Activated B cell treated with CpG ODN at 0.5 μM for 24 hours (primary cell): ENCODE measurements at regions not wholly inside any gene's neighbourhood (a gene's known extent, or its start where the extent isn't known, plus 50 kb on each side); places are given as distances from the start of the nearest gene placed in this dataset.
"Not testable (repeated sequence)": the region's sequence is repeated elsewhere in the genome, so short reads cannot be mapped to it uniquely, and the experiment has no call there.

Source experiments
- ATAC-seq: fragments of 200-7000 bp; cut with Tn5 transposase; one replicate; pipeline ENCODE4 v1.10.0; 2021; ENCODE audit warnings: low read depth, mild to moderate bottlenecking, moderate library complexity
- CTCF ChIA-PET: fragments of 350-600 bp; sonication (Branson Sonifier 250); formaldehyde crosslinking; loops from one replicate; lab custom pipeline; 2021; ENCODE audit warnings: antibody characterized with exemption; lab: Charles Lee
- POLR2A ChIA-PET: fragments of 350-600 bp; sonication (Branson Sonifier 250); formaldehyde crosslinking; loops from one replicate; lab custom pipeline; 2021; ENCODE audit warnings: antibody characterized with exemption; lab: Charles Lee
- DNase-seq: peaks from one replicate; pipeline ENCODE4 v3.0.0; 2022
- H3K27ac Mint-ChIP-seq: one replicate; pipeline ENCODE4 v1.8.0; 2020; ENCODE audit warnings: mixed read lengths
- H3K27me3 Mint-ChIP-seq: one replicate; pipeline ENCODE4 v1.8.0; 2021; ENCODE audit warnings: mixed read lengths
- H3K36me3 Mint-ChIP-seq: one replicate; pipeline ENCODE4 v1.8.0; 2021; ENCODE audit warnings: low read depth, mixed read lengths
- H3K4me1 Mint-ChIP-seq: one replicate; pipeline ENCODE4 v1.8.0; 2021; ENCODE audit warnings: mixed read lengths
- H3K4me3 Mint-ChIP-seq: one replicate; pipeline ENCODE4 v1.8.0; 2020; ENCODE audit warnings: mild to moderate bottlenecking, mixed read lengths
- H3K9me3 Mint-ChIP-seq: one replicate; pipeline ENCODE4 v1.8.0; 2020; ENCODE audit warnings: mixed read lengths
- intact Hi-C: fragments of 100-400 bp; cut with micrococcal nuclease; formaldehyde crosslinking; loops from one replicate; pipeline ENCODE4 v1.15.1; 2024
- TF ChIP-seq, protein P1 (sequence below): fragments of 200-600 bp; IDR thresholded peaks from one replicate; pipeline ENCODE4 v1.8.0; 2022; ENCODE audit warnings: antibody characterized with exemption, mild to moderate bottlenecking

DNA sequence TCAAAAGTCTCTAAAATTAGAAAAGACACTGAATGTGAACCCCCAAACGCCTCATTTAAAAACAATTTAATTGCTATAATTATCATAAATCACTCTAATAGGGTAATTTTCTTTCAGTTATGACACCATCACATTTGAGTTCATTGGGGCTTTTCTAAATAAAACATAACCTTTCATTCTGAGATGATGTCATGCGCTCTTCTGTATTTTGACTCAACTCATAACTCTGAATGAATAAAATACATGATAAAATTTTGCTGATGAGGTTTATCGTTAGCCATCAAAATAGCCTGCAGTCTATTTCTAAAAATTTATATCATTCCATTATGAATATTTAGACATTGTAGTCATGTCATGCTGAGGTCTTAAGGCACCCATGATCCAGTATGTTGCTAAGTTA is 1099.7 kb downstream of the SUCLG1 start:
- H3K27me3 Mint-ChIP-seq: no peaks in the 10 kb centered on the region
- DNase-seq (no peak), ATAC-seq (no peak)
- H3K4me3 Mint-ChIP-seq: no peak overlapping the region
- no peaks in the 10 kb centered on the region for H3K36me3 Mint-ChIP-seq
- H3K9me3 Mint-ChIP-seq: peaks cover 3% of the 10 kb centered on the region
- H3K4me1 Mint-ChIP-seq: no peaks in the 10 kb centered on the region
- intact Hi-C loops: no loop called here
- ChIA-PET POLR2A (no interaction called here), CTCF (no interaction called here)
- no peak overlapping the region for H3K27ac Mint-ChIP-seq
- TF ChIP-seq, protein P1, sequence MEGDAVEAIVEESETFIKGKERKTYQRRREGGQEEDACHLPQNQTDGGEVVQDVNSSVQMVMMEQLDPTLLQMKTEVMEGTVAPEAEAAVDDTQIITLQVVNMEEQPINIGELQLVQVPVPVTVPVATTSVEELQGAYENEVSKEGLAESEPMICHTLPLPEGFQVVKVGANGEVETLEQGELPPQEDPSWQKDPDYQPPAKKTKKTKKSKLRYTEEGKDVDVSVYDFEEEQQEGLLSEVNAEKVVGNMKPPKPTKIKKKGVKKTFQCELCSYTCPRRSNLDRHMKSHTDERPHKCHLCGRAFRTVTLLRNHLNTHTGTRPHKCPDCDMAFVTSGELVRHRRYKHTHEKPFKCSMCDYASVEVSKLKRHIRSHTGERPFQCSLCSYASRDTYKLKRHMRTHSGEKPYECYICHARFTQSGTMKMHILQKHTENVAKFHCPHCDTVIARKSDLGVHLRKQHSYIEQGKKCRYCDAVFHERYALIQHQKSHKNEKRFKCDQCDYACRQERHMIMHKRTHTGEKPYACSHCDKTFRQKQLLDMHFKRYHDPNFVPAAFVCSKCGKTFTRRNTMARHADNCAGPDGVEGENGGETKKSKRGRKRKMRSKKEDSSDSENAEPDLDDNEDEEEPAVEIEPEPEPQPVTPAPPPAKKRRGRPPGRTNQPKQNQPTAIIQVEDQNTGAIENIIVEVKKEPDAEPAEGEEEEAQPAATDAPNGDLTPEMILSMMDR: no peak

DNA sequence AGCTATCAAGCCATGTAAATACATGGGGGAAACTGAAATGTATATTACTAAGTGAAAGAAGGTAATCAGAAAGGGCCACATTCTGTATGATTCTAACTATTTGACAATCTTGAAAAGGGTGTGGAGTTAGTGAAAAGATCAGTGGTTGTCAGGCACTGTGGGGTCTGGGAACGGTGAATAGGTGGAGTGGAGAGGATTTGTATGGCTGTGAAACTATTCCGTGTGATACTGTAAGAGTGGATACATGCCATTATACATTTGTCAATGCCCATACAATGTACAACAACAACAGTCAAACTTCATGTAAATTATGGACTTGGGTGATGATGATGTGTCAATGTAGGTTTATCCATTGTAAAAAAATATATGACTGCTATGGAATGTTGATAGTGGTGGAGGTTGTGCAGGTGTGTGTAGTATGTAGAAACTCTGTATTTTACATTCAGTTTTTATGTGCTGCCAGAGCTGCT is 1116.2 kb downstream of the SUCLG1 start:
- H3K9me3 Mint-ChIP-seq: peaks cover 7% of the 10 kb centered on the region
- H3K27ac Mint-ChIP-seq: no peak overlapping the region
- intact Hi-C loops: no loop called here
- POLR2A ChIA-PET: no interaction called here
- H3K4me3 Mint-ChIP-seq: no peak overlapping the region
- DNase-seq (no peak), ATAC-seq (no peak)
- no peaks in the 10 kb centered on the region for H3K36me3 Mint-ChIP-seq
- CTCF ChIA-PET: no interaction called here
- H3K27me3 Mint-ChIP-seq: no peaks in the 10 kb centered on the region
- no peaks in the 10 kb centered on the region for H3K4me1 Mint-ChIP-seq
- TF ChIP-seq, protein P1: no peak

DNA sequence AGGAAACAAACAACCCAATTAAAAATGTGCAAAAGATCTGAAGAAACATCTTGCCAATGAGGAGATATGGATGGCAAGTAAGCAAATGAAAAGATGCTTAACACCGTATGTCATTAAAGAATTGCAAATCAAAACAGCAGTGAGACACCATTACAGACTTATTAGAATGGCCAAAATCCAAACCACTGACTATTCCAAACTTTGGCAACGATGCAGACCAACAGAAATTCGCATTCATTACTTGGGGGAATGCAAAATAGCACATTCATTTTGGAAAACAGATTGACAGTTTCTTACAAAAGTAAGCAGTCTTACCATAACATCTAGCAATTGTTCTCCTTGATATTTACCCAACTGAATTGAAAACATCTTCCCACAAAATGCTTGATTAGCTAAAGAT is 1118.7 kb downstream of the SUCLG1 start:
- POLR2A ChIA-PET: no interaction called here
- CTCF ChIA-PET: no interaction called here
- Mint-ChIP-seq H3K36me3 (no peaks in the 10 kb centered on the region), H3K9me3 (peaks cover 4% of the 10 kb centered on the region), H3K27ac (no peak overlapping the region), H3K4me3 (no peak overlapping the region), H3K4me1 (no peaks in the 10 kb centered on the region), H3K27me3 (no peaks in the 10 kb centered on the region)
- TF ChIP-seq, protein P1: no peak
- intact Hi-C loops: no loop called here
- ATAC-seq (no peak), DNase-seq (no peak)

DNA sequence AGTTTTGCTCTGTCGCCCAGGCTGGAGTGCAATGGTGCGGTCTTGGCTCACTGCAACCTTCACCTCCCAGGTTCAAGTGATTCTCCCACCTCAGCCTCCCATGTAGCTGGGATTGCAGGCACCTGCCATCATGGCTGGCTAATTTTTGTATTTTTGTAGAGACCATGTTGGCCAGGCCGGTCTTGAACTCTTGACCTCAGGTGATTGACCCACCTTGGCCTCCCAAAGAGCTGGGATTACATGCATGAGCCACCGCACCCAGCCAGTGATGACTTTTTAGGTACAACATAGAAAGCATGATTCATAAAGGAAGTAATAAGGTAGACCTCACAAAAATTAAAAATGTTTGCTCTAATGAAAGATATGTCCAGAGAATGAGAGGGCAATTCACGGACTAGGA is 1119.1 kb downstream of the SUCLG1 start:
- POLR2A ChIA-PET, H3K4me1 Mint-ChIP-seq, H3K4me3 Mint-ChIP-seq, ATAC-seq, H3K27ac Mint-ChIP-seq, H3K9me3 Mint-ChIP-seq, H3K27me3 Mint-ChIP-seq, CTCF ChIA-PET, intact Hi-C loops, DNase-seq, H3K36me3 Mint-ChIP-seq: not testable (repeated sequence)

DNA sequence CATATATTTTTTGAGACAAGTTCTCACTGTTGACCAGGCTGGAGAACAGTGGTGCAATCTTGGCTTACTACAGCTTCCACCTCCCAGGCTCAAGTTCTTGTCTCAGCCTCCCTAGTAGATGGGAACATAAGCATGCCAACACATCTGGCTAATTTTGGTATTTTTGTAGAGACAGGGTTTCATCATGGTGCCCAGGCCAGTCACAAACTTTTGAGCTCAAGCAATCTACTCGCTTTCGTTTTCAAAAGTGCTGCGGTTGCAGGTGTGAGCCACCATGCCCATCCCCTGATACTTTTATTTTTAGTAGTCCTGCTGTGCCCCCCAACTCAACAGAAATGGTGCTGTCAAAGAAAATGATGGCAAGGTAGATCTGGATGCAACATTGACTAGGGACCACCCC is 1127.3 kb downstream of the SUCLG1 start:
- H3K27me3 Mint-ChIP-seq: no peaks in the 10 kb centered on the region
- POLR2A ChIA-PET: no interaction called here
- no peaks in the 10 kb centered on the region for H3K36me3 Mint-ChIP-seq
- intact Hi-C loops: no loop called here
- H3K9me3 Mint-ChIP-seq: peaks cover 6% of the 10 kb centered on the region
- CTCF ChIA-PET: no interaction called here
- DNase-seq (no peak), ATAC-seq (no peak)
- TF ChIP-seq, protein P1: no peak
- H3K4me3 Mint-ChIP-seq: no peak overlapping the region
- H3K4me1 Mint-ChIP-seq: no peaks in the 10 kb centered on the region
- no peak overlapping the region for H3K27ac Mint-ChIP-seq

DNA sequence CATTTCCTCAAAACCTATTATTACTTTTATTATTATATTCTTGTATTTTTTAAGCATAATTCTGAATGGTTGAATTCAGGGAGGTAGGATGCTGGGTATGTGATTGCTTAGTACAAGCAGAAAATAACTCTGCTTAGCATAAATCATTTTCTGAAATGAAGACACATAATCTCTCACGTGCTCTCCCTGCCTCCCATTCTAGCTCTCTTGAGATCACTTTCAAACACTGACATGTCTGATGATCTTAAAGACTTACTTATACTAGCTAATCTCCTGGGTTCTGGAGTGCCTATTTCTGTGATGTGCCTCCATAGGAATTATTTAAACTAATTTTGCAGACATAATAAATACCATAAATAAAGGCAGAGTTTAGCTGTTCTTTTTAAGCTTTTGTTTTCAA is 1136.0 kb downstream of the SUCLG1 start:
- Mint-ChIP-seq H3K4me1 (no peaks in the 10 kb centered on the region), H3K9me3 (peaks cover 6% of the 10 kb centered on the region), H3K27ac (no peak overlapping the region), H3K27me3 (no peaks in the 10 kb centered on the region), H3K36me3 (no peaks in the 10 kb centered on the region), H3K4me3 (no peak overlapping the region)
- DNase-seq (no peak), ATAC-seq (no peak)
- intact Hi-C loops: no loop called here
- POLR2A ChIA-PET: no interaction called here
- TF ChIP-seq, protein P1: no peak
- CTCF ChIA-PET: no interaction called here
